Ishikawa (cell line): ENCODE measurements at regions not wholly inside any gene's neighbourhood (a gene's known extent, or its start where the extent isn't known, plus 50 kb on each side); places are given as distances from the start of the nearest gene placed in this dataset.

Experiments used
- CEBPB ChIP-seq: IDR thresholded peaks from 2 replicates; pipeline ENCODE4 v1.6.1; 2012
- CREB1 ChIP-seq: IDR thresholded peaks from 2 replicates; pipeline ENCODE4 v1.6.1; 2012; ENCODE audit warnings: low read depth
- EGR1 ChIP-seq: IDR thresholded peaks from 2 replicates; pipeline ENCODE4 v1.6.1; 2012
- EP300 ChIP-seq: IDR thresholded peaks from 2 replicates; pipeline ENCODE4 v1.6.1; 2012; ENCODE audit warnings: borderline replicate concordance
- FOXM1 ChIP-seq: IDR thresholded peaks from 2 replicates; pipeline ENCODE4 v1.6.1; 2012; ENCODE audit warnings: low read depth, borderline replicate concordance
- NFIC ChIP-seq: IDR thresholded peaks from 2 replicates; pipeline ENCODE4 v1.6.1; 2012
- RAD21 ChIP-seq: IDR thresholded peaks from 2 replicates; pipeline ENCODE4 v1.6.1; 2012; ENCODE audit warnings: low read depth
- REST ChIP-seq: IDR thresholded peaks from 2 replicates; pipeline ENCODE4 v1.6.1; 2012; ENCODE audit warnings: low read depth, mild to moderate bottlenecking
- TAF1 ChIP-seq: IDR thresholded peaks from 2 replicates; pipeline ENCODE4 v1.6.1; 2012; ENCODE audit warnings: low read depth, mild to moderate bottlenecking
- TEAD4 ChIP-seq: IDR thresholded peaks from 2 replicates; pipeline ENCODE4 v1.6.1; 2012
- YY1 ChIP-seq: IDR thresholded peaks from 2 replicates; pipeline ENCODE4 v1.6.1; 2012; ENCODE audit warnings: low read depth
- TF ChIP-seq, protein P1 (sequence below): IDR thresholded peaks from 2 replicates; pipeline ENCODE4 v1.6.1; 2012
- TF ChIP-seq, protein P2 (sequence below): IDR thresholded peaks from 2 replicates; pipeline ENCODE4 v1.6.1; 2012

GRCh38 chr21:17967319-17967718 is 148.2 kb upstream of the C21orf91 start:
- no peak for TF ChIP-seq YY1
- TF ChIP-seq CREB1 = no peak
- TF ChIP-seq REST = no peak
- no peak for TF ChIP-seq TAF1
- TF ChIP-seq, protein P1, sequence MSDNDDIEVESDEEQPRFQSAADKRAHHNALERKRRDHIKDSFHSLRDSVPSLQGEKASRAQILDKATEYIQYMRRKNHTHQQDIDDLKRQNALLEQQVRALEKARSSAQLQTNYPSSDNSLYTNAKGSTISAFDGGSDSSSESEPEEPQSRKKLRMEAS = no peak
- TF ChIP-seq TEAD4 = no peak
- TF ChIP-seq EP300 = no peak
- no peak for TF ChIP-seq RAD21
- no peak for TF ChIP-seq NFIC
- TF ChIP-seq, protein P2, sequence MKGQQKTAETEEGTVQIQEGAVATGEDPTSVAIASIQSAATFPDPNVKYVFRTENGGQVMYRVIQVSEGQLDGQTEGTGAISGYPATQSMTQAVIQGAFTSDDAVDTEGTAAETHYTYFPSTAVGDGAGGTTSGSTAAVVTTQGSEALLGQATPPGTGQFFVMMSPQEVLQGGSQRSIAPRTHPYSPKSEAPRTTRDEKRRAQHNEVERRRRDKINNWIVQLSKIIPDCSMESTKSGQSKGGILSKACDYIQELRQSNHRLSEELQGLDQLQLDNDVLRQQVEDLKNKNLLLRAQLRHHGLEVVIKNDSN = no peak
- no peak for TF ChIP-seq FOXM1
- TF ChIP-seq CEBPB = no peak
- TF ChIP-seq EGR1 = no peak
